ELR (cell line): ENCODE measurements at regions not wholly inside any gene's neighbourhood (a gene's known extent, or its start where the extent isn't known, plus 50 kb on each side); places are given as distances from the start of the nearest gene placed in this dataset.

Source experiments
- DNase-seq: peaks from one replicate; pipeline ENCODE4 v3.0.0-alpha.2; 2015; ENCODE audit warnings: low read depth

DNA sequence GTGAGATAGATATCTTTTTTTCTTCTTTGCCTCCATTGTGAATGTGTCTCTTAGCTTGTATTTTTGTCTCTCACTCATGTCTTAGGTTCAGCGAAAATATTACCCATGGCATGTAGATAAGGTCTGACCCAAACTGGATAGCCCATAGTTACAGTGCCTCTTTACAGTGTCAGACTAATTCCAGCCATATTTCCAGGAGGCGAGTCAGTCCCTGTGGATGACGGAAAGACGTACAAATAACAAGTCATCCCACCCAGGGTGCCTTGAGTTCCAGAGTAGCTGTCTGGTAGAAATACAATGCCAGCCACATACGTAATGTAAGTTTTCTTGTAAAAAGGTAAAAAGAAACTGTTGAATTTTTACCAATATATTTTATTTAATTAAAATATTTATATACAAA, 157.3 kb downstream of the ZNF281 start:
- no peak for DNase-seq

GRCh38 chr1:200250469-200250868, 159.4 kb downstream of the ZNF281 start:
- DNase-seq = no peak

GRCh38 chr1:200248541-200248940, 161.3 kb downstream of the ZNF281 start:
- no peak for DNase-seq

DNA sequence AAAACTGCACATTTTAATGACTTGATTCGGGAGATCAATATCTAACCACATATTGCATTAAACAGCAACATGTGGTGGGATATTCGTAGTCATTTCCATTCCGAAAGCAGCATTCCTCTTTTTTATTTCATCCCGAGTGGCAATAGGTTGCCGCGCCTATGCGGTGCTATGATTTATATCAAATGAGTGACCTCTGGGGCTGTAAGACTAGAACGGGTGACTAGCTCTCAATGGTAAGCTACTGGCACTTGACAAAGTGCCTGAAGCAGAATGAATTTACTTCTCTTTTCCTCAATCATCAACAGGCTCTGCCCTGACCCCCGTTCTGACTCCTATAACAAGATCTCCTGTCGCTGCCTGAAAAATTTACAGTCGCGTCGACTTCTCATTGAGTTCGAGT, 162.3 kb downstream of the ZNF281 start:
- DNase-seq = no peak

GRCh38 chr1:200245473-200245872, 164.4 kb downstream of the ZNF281 start:
- peak; percentile 65 for DNase-seq

- peak; percentile 14 for DNase-seq
Observed at GRCh38 chr1:200243042-200243437, 166.8 kb downstream of the ZNF281 start.

GRCh38 chr1:200242110-200243041, 167.5 kb downstream of the ZNF281 start:
- peak; percentile 19 for DNase-seq

GRCh38 chr1:200240656-200241055, 169.2 kb downstream of the ZNF281 start:
- no peak for DNase-seq

DNA sequence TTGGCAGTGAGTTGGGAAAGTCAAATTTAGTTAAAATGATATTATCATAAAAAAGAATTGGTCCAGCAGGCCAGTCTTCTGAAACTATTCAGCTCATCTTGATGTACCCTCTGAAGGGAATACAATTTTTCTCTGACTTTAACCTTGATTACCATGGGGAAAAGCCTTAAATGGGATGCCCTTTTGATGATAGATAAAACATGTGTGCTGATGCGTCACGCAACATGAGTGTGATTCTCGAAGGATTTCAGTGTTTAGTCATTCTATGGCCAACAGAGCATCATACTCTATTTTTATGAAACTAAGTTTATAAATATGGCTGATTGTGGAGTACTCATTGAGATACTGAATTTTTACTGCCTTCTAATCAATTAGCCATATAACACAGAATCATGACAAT, 171.5 kb downstream of the ZNF281 start:
- no peak for DNase-seq

DNA sequence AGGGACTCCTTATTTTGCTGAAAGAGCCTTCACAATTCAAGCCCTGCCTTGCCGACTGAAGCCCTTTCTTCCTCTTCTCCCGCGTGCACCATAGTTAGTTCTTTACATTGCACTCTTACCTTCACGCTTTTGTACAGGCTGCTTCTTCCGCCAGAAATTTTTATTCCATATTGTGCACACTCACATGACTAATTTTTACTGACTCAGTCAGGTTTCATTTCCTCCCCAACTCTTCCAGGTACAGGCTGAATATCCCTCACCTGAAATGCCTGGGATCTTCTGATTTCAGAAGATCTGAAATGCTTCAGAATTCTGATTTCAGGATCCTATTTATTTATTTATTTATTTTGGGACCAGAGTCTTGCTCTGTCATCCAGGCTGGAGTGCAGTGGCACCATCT, 172.8 kb downstream of the ZNF281 start:
- DNase-seq = no peak

GRCh38 chr1:200234938-200235337, 174.9 kb downstream of the ZNF281 start:
- DNase-seq = no peak

DNA sequence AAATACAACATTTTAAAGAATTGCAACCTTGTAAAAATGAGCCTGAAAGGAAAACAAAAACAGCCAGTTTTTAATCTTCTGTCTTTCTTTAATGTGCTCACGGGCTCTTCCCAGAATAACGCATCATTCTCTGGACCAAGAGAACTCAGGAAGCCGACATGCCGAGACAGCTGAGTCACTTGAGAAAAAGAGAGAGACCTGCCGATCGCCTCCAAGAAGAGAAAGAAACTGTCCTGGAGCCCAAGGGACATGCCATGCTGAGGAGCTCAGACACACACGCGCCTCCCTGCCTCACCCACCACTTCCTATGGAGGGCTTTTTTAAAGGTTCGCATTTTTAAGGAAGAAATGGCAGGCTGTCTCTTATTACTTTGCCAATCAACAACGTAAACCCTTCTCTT, 176.4 kb downstream of the ZNF281 start:
- DNase-seq = peak; percentile 80

DNA sequence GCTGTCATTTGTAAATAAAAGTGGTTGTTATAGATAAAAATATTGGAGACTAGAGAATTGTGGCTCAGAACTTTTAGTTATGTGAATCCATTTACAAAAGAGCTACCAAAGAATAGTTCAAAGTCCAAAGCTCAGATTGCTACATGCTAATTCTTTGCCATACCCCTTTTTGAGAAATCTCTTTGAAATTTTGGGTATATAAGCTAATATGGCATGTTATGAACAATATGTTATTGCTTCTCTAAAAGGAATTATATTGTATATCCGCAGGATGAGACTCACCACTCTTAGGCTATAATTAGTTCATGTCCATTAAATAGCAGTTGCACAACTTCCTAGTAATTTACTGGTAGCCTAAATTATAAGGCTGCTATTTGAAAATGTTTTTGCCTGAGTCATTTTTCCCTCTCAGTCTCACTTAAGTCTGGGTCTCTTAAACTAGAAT, 178.0 kb downstream of the ZNF281 start:
- DNase-seq = peak; percentile 32

DNA sequence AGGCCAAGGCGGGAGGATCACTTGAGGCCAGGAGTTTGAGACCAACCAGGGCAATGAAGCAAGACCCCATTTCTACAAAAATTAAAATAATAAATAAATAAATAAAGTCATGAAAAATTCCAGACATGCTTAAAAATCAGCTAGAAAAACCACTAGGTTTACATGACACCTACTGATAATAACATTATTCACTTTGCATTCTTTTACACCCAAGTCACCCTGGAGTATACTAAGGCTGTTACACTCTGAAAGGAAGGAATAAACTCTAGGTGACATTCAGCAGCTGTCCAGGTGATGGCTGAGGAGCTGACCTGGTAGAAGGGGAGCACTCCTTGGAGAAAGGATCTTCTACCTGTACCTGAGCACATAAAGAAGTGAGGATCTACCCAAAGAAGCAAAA, 179.2 kb downstream of the ZNF281 start:
- DNase-seq = no peak

DNA sequence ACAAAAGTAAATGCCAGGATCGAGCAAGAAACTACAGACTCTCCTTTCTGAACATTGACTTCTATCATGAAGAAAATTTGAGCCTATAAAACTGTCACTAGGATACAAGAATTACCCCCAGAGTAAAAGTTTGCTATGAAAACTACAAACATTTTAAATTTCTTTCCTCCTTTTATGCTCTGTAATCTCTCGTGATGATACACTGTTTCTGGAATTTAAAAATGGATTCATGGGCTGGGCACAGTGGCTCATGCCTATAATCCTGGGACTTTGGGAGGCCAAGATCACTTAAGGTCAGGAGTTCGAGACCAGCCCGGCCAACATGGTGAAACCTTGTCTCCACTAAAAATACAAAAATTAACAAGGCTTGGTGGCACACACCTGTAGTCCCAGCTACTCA, 181.3 kb downstream of the ZNF281 start:
- DNase-seq = no peak

- no peak for DNase-seq
Observed at GRCh38 chr1:200228081-200228480, 181.8 kb downstream of the ZNF281 start.
